GM18499 (cell line): ENCODE measurements at regions not wholly inside any gene's neighbourhood (a gene's known extent, or its start where the extent isn't known, plus 50 kb on each side); places are given as distances from the start of the nearest gene placed in this dataset.
"Not testable (repeated sequence)": the region's sequence is repeated elsewhere in the genome, so short reads cannot be mapped to it uniquely, and the experiment has no call there.

Experiments used
- ATAC-seq: cut with Tn5 transposase; IDR thresholded peaks from one replicate; pipeline ENCODE4 v1.9.1; 2021; ENCODE audit warnings: moderate number of reproducible peaks; ENCODE audit not compliant: insufficient read depth, unreplicated experiment

- no peak for ATAC-seq
Measured at GRCh38 chr13:111491021-111491420, 170.6 kb downstream of the TEX29 start.

GRCh38 chr13:111491659-111492058 is 171.2 kb downstream of the TEX29 start:
- ATAC-seq, result no peak

GRCh38 chr13:111492341-111492950 is 172.0 kb downstream of the TEX29 start:
- no peak for ATAC-seq

GRCh38 chr13:111492958-111493357 is 172.5 kb downstream of the TEX29 start:
- ATAC-seq, result no peak

- ATAC-seq, result no peak
Measured at GRCh38 chr13:111493468-111493867, 173.0 kb downstream of the TEX29 start.

- no peak for ATAC-seq
Measured at GRCh38 chr13:111494641-111495040, 174.2 kb downstream of the TEX29 start.

GRCh38 chr13:111501596-111502535 is 181.4 kb downstream of the TEX29 start:
- ATAC-seq, result not testable (repeated sequence)

GRCh38 chr13:111502957-111503356 is 182.5 kb downstream of the TEX29 start:
- no peak for ATAC-seq

- ATAC-seq, result no peak
Measured at GRCh38 chr13:111503376-111503775, 182.9 kb downstream of the TEX29 start.

- ATAC-seq, result no peak
Measured at GRCh38 chr13:111503905-111504695, 183.7 kb downstream of the TEX29 start.

GRCh38 chr13:111505175-111505777 is 184.8 kb downstream of the TEX29 start:
- ATAC-seq, result no peak

- no peak for ATAC-seq
Measured at GRCh38 chr13:111506125-111506524, 185.7 kb downstream of the TEX29 start.

GRCh38 chr13:111506621-111507020 is 186.2 kb downstream of the TEX29 start:
- no peak for ATAC-seq

- ATAC-seq, result no peak
Measured at GRCh38 chr13:111508164-111508870, 187.9 kb downstream of the TEX29 start.

GRCh38 chr13:111508902-111509509 is 188.6 kb downstream of the TEX29 start:
- no peak for ATAC-seq

- no peak for ATAC-seq
Measured at GRCh38 chr13:111510502-111511218, 190.2 kb downstream of the TEX29 start.

GRCh38 chr13:111511219-111511732 is 190.8 kb downstream of the TEX29 start:
- no peak for ATAC-seq

GRCh38 chr13:111511805-111512504 is 191.5 kb downstream of the TEX29 start:
- no peak for ATAC-seq
